ENCODE measurements at regions not wholly inside any gene's neighbourhood (a gene's known extent, or its start where the extent isn't known, plus 50 kb on each side); places are given as distances from the start of the nearest gene placed in this dataset.

DNA sequence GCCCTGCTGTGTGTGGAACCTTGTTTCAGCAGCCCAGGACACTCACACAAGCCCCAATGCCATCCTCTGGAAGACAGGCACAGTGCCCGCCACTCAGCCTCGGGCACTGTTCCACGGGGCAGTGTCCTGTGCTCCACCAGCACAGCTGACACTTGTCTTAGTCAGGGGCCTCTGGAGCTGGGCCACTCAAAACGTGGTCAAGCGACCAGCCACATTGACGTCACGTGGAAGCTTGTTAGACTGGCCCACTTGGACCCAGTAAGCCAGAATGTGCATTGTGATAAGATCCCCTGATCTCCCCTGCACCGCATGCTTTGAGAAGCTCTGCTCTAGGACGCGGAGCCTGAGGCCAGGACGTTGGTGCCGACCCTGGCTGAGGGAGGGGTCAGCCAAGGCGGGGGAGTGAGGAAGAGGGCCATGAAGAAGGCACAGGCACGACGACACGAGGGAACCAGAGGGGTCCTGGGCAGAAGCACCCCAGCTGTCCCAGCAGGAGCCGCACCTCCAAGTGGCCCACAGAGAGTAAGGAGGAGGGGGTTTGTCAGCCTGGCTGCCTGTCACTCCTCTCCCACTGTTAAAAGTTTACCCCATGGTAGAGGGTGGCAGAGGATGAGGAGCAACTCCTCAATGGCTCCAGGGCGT is 64.6 kb downstream of the LINC01488 start:
- WGBS, 2 donors = 89 to 94% methylated on average over 10 to 18 of the region's 18 CpGs
- Histone ChIP-seq H3K36me3 (no peaks in the 10 kb centered on the region), H3K4me1 (peaks cover 0 to 8% (median 4%) of the 10 kb centered on the region in 4 donors), H3K9me3 (peaks cover 9 to 18% (median 13%) of the 10 kb centered on the region in 4 donors), H3K4me3 (no peak overlapping the region), H3K27me3 (no peaks in the 10 kb centered on the region), H3K27ac (no peak overlapping the region)
- DNase-seq = peak in 1 of 2 donors; percentile 11
- no peak for TF ChIP-seq EP300 (IDR thresholded peaks at IDR 0.05)
- TF ChIP-seq POLR2AphosphoS5 (IDR thresholded peaks at IDR 0.05) = no peak
- TF ChIP-seq POLR2A (IDR thresholded peaks at IDR 0.05) = no peak
- TF ChIP-seq, protein P1, sequence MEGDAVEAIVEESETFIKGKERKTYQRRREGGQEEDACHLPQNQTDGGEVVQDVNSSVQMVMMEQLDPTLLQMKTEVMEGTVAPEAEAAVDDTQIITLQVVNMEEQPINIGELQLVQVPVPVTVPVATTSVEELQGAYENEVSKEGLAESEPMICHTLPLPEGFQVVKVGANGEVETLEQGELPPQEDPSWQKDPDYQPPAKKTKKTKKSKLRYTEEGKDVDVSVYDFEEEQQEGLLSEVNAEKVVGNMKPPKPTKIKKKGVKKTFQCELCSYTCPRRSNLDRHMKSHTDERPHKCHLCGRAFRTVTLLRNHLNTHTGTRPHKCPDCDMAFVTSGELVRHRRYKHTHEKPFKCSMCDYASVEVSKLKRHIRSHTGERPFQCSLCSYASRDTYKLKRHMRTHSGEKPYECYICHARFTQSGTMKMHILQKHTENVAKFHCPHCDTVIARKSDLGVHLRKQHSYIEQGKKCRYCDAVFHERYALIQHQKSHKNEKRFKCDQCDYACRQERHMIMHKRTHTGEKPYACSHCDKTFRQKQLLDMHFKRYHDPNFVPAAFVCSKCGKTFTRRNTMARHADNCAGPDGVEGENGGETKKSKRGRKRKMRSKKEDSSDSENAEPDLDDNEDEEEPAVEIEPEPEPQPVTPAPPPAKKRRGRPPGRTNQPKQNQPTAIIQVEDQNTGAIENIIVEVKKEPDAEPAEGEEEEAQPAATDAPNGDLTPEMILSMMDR (IDR thresholded peaks at IDR 0.05) = no peak
- ATAC-seq (ENCODE audit: low FRiP score in 2 of 2) = no peak

DNA sequence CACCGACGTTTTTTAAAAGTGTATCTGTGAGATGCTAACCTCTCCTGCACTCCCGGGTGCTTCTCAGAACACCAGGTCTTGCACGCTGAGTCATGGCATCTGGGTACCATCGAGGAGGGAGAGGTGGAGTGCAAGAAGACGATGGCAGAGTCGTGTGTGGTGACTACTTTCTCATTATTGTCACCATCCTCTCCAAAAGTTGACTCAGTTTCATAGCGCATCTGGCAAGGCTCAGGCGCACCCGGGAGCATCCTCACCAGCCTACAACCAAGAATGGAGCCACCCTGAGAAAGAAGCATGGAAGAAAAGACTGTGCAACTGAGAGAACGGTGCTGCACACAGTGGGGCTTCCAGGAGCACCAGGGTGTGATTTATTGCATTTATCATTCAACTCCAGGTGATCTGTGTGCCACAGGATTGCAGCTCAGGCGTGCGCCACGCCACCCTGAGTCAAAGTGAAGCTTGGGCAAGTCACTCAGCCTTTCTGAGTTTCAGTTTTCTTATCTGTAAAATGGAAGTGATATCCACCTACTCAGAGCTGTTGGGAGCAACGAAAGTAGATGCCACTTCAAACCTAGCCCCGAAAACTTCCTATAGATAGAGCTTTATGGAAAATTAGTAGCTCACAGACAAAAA is 65.4 kb downstream of the LINC01488 start:
- no peak for TF ChIP-seq EP300 (IDR thresholded peaks at IDR 0.05)
- TF ChIP-seq, protein P1 (IDR thresholded peaks at IDR 0.05) = no peak
- no peak for TF ChIP-seq POLR2A (IDR thresholded peaks at IDR 0.05)
- H3K9me3 ChIP-seq = peaks cover 9 to 24% (median 14%) of the 10 kb centered on the region in 4 donors
- H3K36me3 ChIP-seq = no peaks in the 10 kb centered on the region
- DNase-seq = peak in 1 of 2 donors; percentile 11
- 77 to 83% methylated on average over 16 of the region's 16 CpGs for WGBS, 2 donors
- H3K4me1 ChIP-seq = peaks cover 0 to 3% (median 0%) of the 10 kb centered on the region in 4 donors
- no peak for ATAC-seq (ENCODE audit: low FRiP score in 2 of 2)
- H3K27ac ChIP-seq = no peak overlapping the region
- H3K27me3 ChIP-seq = no peaks in the 10 kb centered on the region
- no peak overlapping the region for H3K4me3 ChIP-seq

DNA sequence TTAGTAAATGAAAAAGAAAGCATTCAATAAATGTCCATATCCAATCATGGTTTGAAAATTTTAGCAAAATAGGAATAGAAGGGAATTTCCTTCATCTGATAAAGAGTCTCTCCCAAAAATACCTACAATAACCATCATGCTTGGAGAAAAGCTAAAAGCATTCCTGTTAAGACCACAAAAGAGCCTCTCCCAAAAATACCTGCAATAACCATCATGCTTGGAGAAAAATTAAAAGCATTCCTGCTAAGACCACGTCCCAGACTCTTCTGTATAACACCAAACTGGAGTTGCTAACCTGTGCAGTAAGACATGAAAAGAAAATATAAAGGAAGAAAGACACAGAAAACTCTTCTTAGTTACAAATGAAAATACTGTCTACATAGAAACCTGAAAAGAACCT is 69.4 kb downstream of the LINC01488 start:
- ATAC-seq (ENCODE audit: low FRiP score in 2 of 2) = no peak
- no peaks in the 10 kb centered on the region for H3K27me3 ChIP-seq
- TF ChIP-seq, protein P1 (IDR thresholded peaks at IDR 0.05) = no peak
- TF ChIP-seq POLR2A (IDR thresholded peaks at IDR 0.05) = no peak
- H3K27ac ChIP-seq = no peak overlapping the region
- no peaks in the 10 kb centered on the region for H3K36me3 ChIP-seq
- H3K4me3 ChIP-seq = no peak overlapping the region
- no peak for DNase-seq
- peaks cover 9 to 24% (median 14%) of the 10 kb centered on the region in 4 donors for H3K9me3 ChIP-seq
- H3K4me1 ChIP-seq = no peaks in the 10 kb centered on the region
- 77% methylated on average over 1 of the region's 1 CpG for WGBS, 2 donors

DNA sequence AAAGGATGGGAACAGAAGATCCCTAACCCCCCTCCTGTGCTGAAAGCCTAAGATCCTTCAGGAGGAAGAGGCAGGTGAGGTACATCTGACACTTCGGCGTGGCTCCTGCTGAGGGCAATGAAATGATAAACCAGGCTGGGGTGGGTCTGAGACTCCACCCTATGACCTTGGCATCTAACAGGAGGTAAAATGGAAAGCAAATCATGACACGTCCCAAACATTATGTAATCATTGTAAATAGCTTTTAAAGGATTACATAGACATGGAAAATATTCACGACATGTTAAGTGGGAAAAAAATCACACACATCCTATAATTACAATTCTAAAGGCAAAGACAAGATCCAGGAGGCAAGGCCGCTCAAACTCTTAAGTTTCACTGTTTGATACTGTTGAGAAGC is 70.5 kb downstream of the LINC01488 start:
- H3K4me1 ChIP-seq = no peaks in the 10 kb centered on the region
- 86 to 87% methylated on average over 5 of the region's 5 CpGs for WGBS, 2 donors
- H3K27ac ChIP-seq = no peak overlapping the region
- H3K36me3 ChIP-seq = no peaks in the 10 kb centered on the region
- H3K9me3 ChIP-seq = peaks cover 9 to 24% (median 14%) of the 10 kb centered on the region in 4 donors
- no peaks in the 10 kb centered on the region for H3K27me3 ChIP-seq
- no peak overlapping the region for H3K4me3 ChIP-seq
- TF ChIP-seq, protein P1 (IDR thresholded peaks at IDR 0.05) = no peak
- TF ChIP-seq EP300 (IDR thresholded peaks at IDR 0.05) (no peak), POLR2AphosphoS5 (IDR thresholded peaks at IDR 0.05) (no peak), POLR2A (IDR thresholded peaks at IDR 0.05) (no peak)
- ATAC-seq (ENCODE audit: low FRiP score in 2 of 2) (no peak), DNase-seq (no peak)

DNA sequence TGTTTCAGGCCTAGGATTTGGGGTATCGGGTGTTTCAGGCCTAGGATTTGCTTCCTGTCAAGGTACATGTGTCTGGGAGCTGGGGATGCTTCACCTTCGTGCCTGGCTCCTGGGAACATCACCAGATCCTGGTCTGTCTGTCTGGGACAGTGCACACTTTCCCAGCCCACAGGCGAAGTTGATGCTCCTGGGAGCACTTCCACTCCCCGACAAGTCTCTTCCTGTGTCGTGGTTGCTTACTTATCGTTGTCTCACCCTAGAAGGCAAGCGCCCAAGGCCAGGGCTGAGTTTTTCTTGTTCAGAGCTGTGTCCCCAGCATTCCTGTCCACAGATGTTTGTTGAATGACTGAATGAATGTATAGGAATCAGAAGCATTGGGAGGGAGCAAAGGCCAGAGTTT is 71.5 kb downstream of the LINC01488 start:
- WGBS, 2 donors = 86 to 95% methylated on average over 7 of the region's 7 CpGs
- Histone ChIP-seq H3K9me3 (peaks cover 9 to 24% (median 14%) of the 10 kb centered on the region in 4 donors), H3K27me3 (no peaks in the 10 kb centered on the region), H3K27ac (no peak overlapping the region), H3K4me3 (no peak overlapping the region), H3K4me1 (no peaks in the 10 kb centered on the region), H3K36me3 (no peaks in the 10 kb centered on the region)
- no peak for ATAC-seq (ENCODE audit: low FRiP score in 2 of 2)
- TF ChIP-seq POLR2AphosphoS5 (IDR thresholded peaks at IDR 0.05) (no peak), POLR2A (IDR thresholded peaks at IDR 0.05) (no peak), EP300 (IDR thresholded peaks at IDR 0.05) (no peak)
- TF ChIP-seq, protein P1 (IDR thresholded peaks at IDR 0.05) = no peak
- no peak for DNase-seq
